SK-N-SH (cell line): ENCODE measurements at regions not wholly inside any gene's neighbourhood (a gene's known extent, or its start where the extent isn't known, plus 50 kb on each side); places are given as distances from the start of the nearest gene placed in this dataset.

Experiments
- CTCF ChIA-PET: fragments of 300-600, 350-600 bp; formaldehyde crosslinking; extraction: SDS; loops from one replicate; lab custom pipeline; 2021; lab: Yijun Ruan, JAX
- POLR2A ChIA-PET: fragments of 350-600 bp; sonication (Branson Sonifier 250); formaldehyde crosslinking; extraction: SDS; loops from one replicate; lab custom pipeline; 2020; ENCODE audit warnings: antibody characterized with exemption, inconsistent platforms; lab: Yijun Ruan, JAX
- DNase-seq: peaks from one replicate; pipeline ENCODE4 v3.0.0; 2012
- H2AFZ ChIP-seq: fragments of 200-600 bp; sonication (generic); 2 replicates; pipeline ENCODE4 v1.8.1; 2016; ENCODE audit warnings: antibody characterized with exemption, mild to moderate bottlenecking, low read depth
- H3F3A ChIP-seq: fragments of 200-600 bp; sonication (generic); replicated peaks from 2 replicates; pipeline ENCODE3; 2016; ENCODE audit warnings: antibody characterized with exemption, mild to moderate bottlenecking; ENCODE audit not compliant: insufficient read depth
- H3K27ac ChIP-seq, 2 experiments: fragments of 200-500 bp in 1 of 2; fragments of 200-600 bp in 1 of 2; sonication (Bioruptor generic) in 1 of 2; sonication (generic), shearing (Covaris generic) in 1 of 2; 2 replicates each; pipeline versions ENCODE4 v1.5.1 to v1.6.1; 2014 to 2016; ENCODE audit warnings: low read depth in 2 of 2, inconsistent platforms in 1 of 2, low read length in 1 of 2, mild to moderate bottlenecking in 1 of 2, mixed read lengths in 1 of 2
- H3K27me3 ChIP-seq: fragments of 200-600 bp; sonication (generic), shearing (Covaris generic); 2 replicates; pipeline ENCODE4 v1.6.1; 2016; ENCODE audit warnings: mixed run types; ENCODE audit not compliant: insufficient read depth
- H3K36me3 ChIP-seq, 2 experiments: fragments of 200-500 bp in 1 of 2; fragments of 200-600 bp in 1 of 2; sonication (Bioruptor generic) in 1 of 2; sonication (generic) in 1 of 2; replicated peaks in 1 of 2; 2 replicates each; pipeline versions ENCODE3 to v1.5.1; 2014 to 2016; ENCODE audit warnings: low read length in 1 of 2, mild to moderate bottlenecking in 1 of 2; ENCODE audit not compliant: insufficient read depth in 2 of 2, control insufficient read depth in 1 of 2
- H3K4me1 ChIP-seq, 2 experiments: fragments of 200-500 bp in 1 of 2; fragments of 200-600 bp in 1 of 2; sonication (Bioruptor generic) in 1 of 2; sonication (generic), shearing (Covaris generic) in 1 of 2; 2 replicates each; pipeline versions ENCODE4 v1.5.1 to v1.6.1; 2014 to 2016; ENCODE audit warnings: low read depth in 1 of 2, low read length in 1 of 2, mixed run types in 1 of 2; ENCODE audit not compliant: insufficient read depth in 2 of 2, control insufficient read depth in 1 of 2
- H3K4me2 ChIP-seq: fragments of 200-600 bp; sonication (generic), shearing (Covaris generic); 2 replicates; pipeline ENCODE4 v1.6.1; 2017; ENCODE audit warnings: mixed run types
- H3K4me3 ChIP-seq, 2 experiments: fragments of 200-500 bp in 1 of 2; fragments of 200-600 bp in 1 of 2; sonication (Bioruptor generic) in 1 of 2; sonication (generic), shearing (Covaris generic) in 1 of 2; 2 replicates each; pipeline versions ENCODE4 v1.5.1 to v1.8.1; 2014 to 2016; ENCODE audit warnings: low read depth in 2 of 2, inconsistent platforms in 1 of 2, low read length in 1 of 2, mild to moderate bottlenecking in 1 of 2, mixed read lengths in 1 of 2, moderate library complexity in 1 of 2
- H3K79me2 ChIP-seq: fragments of 200-600 bp; sonication (generic); 2 replicates; pipeline ENCODE4 v1.8.1; 2017; ENCODE audit warnings: mild to moderate bottlenecking; ENCODE audit not compliant: insufficient read depth
- H3K9ac ChIP-seq: fragments of 200-600 bp; sonication (generic); 2 replicates; pipeline ENCODE4 v1.6.1; 2017; ENCODE audit warnings: mixed run types
- H3K9me2 ChIP-seq: fragments of 200-600 bp; sonication (generic); 2 replicates; pipeline ENCODE4 v1.6.1; 2017; ENCODE audit warnings: mixed run types
- H3K9me3 ChIP-seq: fragments of 200-600 bp; sonication (generic); 2 replicates; pipeline ENCODE4 v1.6.1; 2017; ENCODE audit warnings: mixed run types, mild to moderate bottlenecking, moderate library complexity
- H4K20me1 ChIP-seq: fragments of 200-600 bp; sonication (generic); 2 replicates; pipeline ENCODE4 v1.6.1; 2017; ENCODE audit warnings: mild to moderate bottlenecking, mixed run types; ENCODE audit not compliant: insufficient read depth
- ELF1 ChIP-seq: IDR thresholded peaks from 2 replicates; pipeline ENCODE4 v1.4.0; 2012
- EZH2phosphoT487 ChIP-seq: fragments of 200-600 bp; sonication (generic); IDR thresholded peaks from 2 replicates; pipeline ENCODE4 v1.6.1; 2017; ENCODE audit warnings: low read depth, mixed run types, mild to moderate bottlenecking, antibody characterized with exemption, moderate library complexity, borderline replicate concordance
- FOSL2 ChIP-seq: IDR thresholded peaks from 2 replicates; pipeline ENCODE4 v1.4.0; 2012; ENCODE audit warnings: low read depth, mild to moderate bottlenecking, moderate library complexity, borderline replicate concordance
- FOXJ3 ChIP-seq: sonication (generic); formaldehyde crosslinking; IDR thresholded peaks from 2 replicates; pipeline ENCODE4 v1.5.1; 2020; ENCODE audit warnings: mild to moderate bottlenecking, missing genetic modification reagents
- GABPA ChIP-seq: IDR thresholded peaks from 2 replicates; pipeline ENCODE4 v1.4.0; 2012; ENCODE audit warnings: low read depth, mild to moderate bottlenecking
- MEF2A ChIP-seq: IDR thresholded peaks from 2 replicates; pipeline ENCODE4 v1.4.0; 2012; ENCODE audit warnings: low read depth, borderline replicate concordance
- NFIC ChIP-seq: IDR thresholded peaks from 2 replicates; pipeline ENCODE4 v1.4.0; 2012; ENCODE audit warnings: borderline replicate concordance
- RCOR1 ChIP-seq: fragments of 150-350 bp; IDR thresholded peaks from 2 replicates; pipeline ENCODE4 v1.6.1; 2017; ENCODE audit warnings: antibody characterized with exemption, low read length
- REST ChIP-seq: IDR thresholded peaks from 2 replicates; pipeline ENCODE4 v1.6.1; 2012; ENCODE audit warnings: mild to moderate bottlenecking, low read depth, low read length, moderate library complexity
- RXRA ChIP-seq: IDR thresholded peaks from 2 replicates; pipeline ENCODE4 v1.4.0; 2012; ENCODE audit warnings: low read depth, mild to moderate bottlenecking, borderline replicate concordance
- TAF1 ChIP-seq: IDR thresholded peaks from 2 replicates; pipeline ENCODE4 v1.6.1; 2012; ENCODE audit warnings: low read depth, mild to moderate bottlenecking, low read length, moderate library complexity, borderline replicate concordance
- TCF12 ChIP-seq: IDR thresholded peaks from 2 replicates; pipeline ENCODE4 v1.4.0; 2012
- TEAD4 ChIP-seq: IDR thresholded peaks from 2 replicates; pipeline ENCODE4 v1.4.0; 2012; ENCODE audit warnings: mild to moderate bottlenecking, borderline replicate concordance; ENCODE audit not compliant: insufficient read depth
- WGBS: methylation state at CpG from one replicate; pipeline ENCODE4 v1.1.6; 2017; ENCODE audit warnings: low lambda C conversion rate; 5-methylcytosine and 5-hydroxymethylcytosine counted together
- TF ChIP-seq, protein P1 (sequence below): fragments of 150-350 bp; IDR thresholded peaks from 2 replicates; pipeline ENCODE4 v1.6.1; 2016; ENCODE audit warnings: mild to moderate bottlenecking, low read depth, low read length
- TF ChIP-seq, protein P2 (sequence below): IDR thresholded peaks from 2 replicates; pipeline ENCODE4; 2012
- TF ChIP-seq, protein P3 (sequence below): IDR thresholded peaks from 2 replicates; pipeline ENCODE4 v1.4.0; 2012; ENCODE audit warnings: low read depth, borderline replicate concordance
- TF ChIP-seq, protein P4 (sequence below): IDR thresholded peaks from 2 replicates; pipeline ENCODE4 v1.4.0; 2012; ENCODE audit warnings: low read depth, borderline replicate concordance

GRCh38 chr12:127300753-127301152 is 966.2 kb upstream of the TMEM132C start:
- Histone ChIP-seq H3K9ac (no peak overlapping the region), H3K9me2 (no peaks in the 10 kb centered on the region), H3K27ac (no peak overlapping the region), H3K27me3 (no peaks in the 10 kb centered on the region), H3K4me3 (no peak overlapping the region), H3K4me2 (no peak overlapping the region), H3K9me3 (no peaks in the 10 kb centered on the region), H3K4me1 (no peaks in the 10 kb centered on the region), H3F3A (no peaks in the 10 kb centered on the region), H2AFZ (no peak overlapping the region), H4K20me1 (no peaks in the 10 kb centered on the region), H3K79me2 (no peaks in the 10 kb centered on the region), H3K36me3 (no peaks in the 10 kb centered on the region)
- DNase-seq, result no peak
- TF ChIP-seq TEAD4 (no peak), TCF12 (no peak), RCOR1 (no peak), FOXJ3 (no peak), GABPA (no peak), MEF2A (no peak), ELF1 (no peak), RXRA (no peak), EZH2phosphoT487 (no peak), TAF1 (no peak), NFIC (no peak), REST (no peak), FOSL2 (no peak)
- TF ChIP-seq, protein P1, sequence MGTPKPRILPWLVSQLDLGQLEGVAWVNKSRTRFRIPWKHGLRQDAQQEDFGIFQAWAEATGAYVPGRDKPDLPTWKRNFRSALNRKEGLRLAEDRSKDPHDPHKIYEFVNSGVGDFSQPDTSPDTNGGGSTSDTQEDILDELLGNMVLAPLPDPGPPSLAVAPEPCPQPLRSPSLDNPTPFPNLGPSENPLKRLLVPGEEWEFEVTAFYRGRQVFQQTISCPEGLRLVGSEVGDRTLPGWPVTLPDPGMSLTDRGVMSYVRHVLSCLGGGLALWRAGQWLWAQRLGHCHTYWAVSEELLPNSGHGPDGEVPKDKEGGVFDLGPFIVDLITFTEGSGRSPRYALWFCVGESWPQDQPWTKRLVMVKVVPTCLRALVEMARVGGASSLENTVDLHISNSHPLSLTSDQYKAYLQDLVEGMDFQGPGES, result no peak
- TF ChIP-seq, protein P2, sequence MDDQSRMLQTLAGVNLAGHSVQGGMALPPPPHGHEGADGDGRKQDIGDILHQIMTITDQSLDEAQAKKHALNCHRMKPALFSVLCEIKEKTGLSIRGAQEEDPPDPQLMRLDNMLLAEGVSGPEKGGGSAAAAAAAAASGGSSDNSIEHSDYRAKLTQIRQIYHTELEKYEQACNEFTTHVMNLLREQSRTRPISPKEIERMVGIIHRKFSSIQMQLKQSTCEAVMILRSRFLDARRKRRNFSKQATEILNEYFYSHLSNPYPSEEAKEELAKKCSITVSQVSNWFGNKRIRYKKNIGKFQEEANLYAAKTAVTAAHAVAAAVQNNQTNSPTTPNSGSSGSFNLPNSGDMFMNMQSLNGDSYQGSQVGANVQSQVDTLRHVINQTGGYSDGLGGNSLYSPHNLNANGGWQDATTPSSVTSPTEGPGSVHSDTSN, result no peak
- TF ChIP-seq, protein P3, sequence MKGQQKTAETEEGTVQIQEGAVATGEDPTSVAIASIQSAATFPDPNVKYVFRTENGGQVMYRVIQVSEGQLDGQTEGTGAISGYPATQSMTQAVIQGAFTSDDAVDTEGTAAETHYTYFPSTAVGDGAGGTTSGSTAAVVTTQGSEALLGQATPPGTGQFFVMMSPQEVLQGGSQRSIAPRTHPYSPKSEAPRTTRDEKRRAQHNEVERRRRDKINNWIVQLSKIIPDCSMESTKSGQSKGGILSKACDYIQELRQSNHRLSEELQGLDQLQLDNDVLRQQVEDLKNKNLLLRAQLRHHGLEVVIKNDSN, result no peak
- TF ChIP-seq, protein P4, sequence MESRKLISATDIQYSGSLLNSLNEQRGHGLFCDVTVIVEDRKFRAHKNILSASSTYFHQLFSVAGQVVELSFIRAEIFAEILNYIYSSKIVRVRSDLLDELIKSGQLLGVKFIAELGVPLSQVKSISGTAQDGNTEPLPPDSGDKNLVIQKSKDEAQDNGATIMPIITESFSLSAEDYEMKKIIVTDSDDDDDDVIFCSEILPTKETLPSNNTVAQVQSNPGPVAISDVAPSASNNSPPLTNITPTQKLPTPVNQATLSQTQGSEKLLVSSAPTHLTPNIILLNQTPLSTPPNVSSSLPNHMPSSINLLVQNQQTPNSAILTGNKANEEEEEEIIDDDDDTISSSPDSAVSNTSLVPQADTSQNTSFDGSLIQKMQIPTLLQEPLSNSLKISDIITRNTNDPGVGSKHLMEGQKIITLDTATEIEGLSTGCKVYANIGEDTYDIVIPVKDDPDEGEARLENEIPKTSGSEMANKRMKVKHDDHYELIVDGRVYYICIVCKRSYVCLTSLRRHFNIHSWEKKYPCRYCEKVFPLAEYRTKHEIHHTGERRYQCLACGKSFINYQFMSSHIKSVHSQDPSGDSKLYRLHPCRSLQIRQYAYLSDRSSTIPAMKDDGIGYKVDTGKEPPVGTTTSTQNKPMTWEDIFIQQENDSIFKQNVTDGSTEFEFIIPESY, result no peak
- ChIA-PET POLR2A (no interaction called here), CTCF (no interaction called here)
- 3% methylated on average over 3 of the region's 3 CpGs for WGBS
